ENCODE measurements at regions not wholly inside any gene's neighbourhood (a gene's known extent, or its start where the extent isn't known, plus 50 kb on each side); places are given as distances from the start of the nearest gene placed in this dataset.

DNA sequence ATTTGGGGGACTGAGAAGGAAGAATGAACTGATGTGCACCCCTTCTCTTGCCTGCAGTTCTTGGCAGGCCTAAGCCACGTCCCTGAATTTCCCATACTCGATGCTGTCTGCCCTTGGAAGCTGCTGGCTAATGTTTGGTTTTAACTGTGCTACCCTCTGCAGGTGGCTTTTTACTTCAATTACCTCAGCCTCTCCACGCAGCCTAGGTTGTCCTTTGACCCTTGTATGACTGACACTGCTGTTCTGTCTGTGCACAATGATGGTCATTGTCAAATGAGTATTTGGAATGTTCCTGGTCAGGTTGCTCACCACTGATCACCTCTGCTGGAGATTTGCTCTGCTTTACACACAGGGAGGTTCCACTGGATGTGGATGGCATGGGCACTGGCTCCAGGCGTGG, 137.1 kb downstream of the ZNF518B start:
- H3K4me3 ChIP-seq (ENCODE audit: low read length): no peak overlapping the region
- TF ChIP-seq, protein P1, sequence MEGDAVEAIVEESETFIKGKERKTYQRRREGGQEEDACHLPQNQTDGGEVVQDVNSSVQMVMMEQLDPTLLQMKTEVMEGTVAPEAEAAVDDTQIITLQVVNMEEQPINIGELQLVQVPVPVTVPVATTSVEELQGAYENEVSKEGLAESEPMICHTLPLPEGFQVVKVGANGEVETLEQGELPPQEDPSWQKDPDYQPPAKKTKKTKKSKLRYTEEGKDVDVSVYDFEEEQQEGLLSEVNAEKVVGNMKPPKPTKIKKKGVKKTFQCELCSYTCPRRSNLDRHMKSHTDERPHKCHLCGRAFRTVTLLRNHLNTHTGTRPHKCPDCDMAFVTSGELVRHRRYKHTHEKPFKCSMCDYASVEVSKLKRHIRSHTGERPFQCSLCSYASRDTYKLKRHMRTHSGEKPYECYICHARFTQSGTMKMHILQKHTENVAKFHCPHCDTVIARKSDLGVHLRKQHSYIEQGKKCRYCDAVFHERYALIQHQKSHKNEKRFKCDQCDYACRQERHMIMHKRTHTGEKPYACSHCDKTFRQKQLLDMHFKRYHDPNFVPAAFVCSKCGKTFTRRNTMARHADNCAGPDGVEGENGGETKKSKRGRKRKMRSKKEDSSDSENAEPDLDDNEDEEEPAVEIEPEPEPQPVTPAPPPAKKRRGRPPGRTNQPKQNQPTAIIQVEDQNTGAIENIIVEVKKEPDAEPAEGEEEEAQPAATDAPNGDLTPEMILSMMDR (conservative IDR thresholded peaks at IDR 0.05; ENCODE audit: low read depth, low read length): no peak
- no peak for DNase-seq (ENCODE audit: low read depth)

DNA sequence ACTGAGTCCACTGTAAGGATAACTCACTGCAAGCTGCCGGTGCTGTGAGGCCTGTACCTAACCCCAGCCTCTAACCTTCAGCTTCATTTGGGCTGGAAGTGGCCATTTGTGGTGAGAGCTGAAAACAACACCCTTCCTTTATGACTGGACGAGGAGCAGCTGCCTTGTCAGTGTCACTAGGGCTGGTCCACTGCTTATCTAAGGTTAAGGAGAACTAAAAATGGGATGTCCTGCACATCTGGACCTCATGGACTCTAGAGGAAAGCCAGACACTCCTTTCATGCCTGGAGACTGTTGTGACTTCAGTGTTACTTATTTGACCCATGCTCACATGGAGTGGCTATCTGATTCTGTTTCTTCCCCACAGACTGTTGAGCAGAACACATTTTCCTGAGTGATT, 139.9 kb downstream of the ZNF518B start:
- TF ChIP-seq, protein P1 (conservative IDR thresholded peaks at IDR 0.05; ENCODE audit: low read depth, low read length): no peak
- no peak for DNase-seq (ENCODE audit: low read depth)
- H3K4me3 ChIP-seq (ENCODE audit: low read length): no peak overlapping the region

DNA sequence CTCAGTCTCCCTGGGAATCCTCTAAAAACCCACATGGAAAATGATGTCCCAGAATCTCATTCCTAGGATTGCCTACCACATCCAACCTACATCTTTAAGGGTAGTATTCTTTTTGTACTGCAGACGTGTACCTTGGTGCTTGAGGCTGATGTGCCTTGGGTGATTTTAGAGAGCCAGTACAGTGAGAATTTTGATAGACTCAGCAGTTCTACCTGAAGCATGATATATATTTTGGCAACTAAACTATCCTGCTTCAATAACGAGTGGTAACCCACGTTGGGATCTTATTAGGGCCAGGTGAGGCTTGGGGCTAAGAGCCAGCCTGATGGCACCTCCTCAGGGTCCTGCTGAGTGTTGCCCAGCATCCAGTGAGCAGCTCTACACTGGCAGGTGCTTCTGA, 140.4 kb downstream of the ZNF518B start:
- no peak overlapping the region for H3K4me3 ChIP-seq (ENCODE audit: low read length)
- TF ChIP-seq, protein P1 (conservative IDR thresholded peaks at IDR 0.05; ENCODE audit: low read depth, low read length): no peak
- no peak for DNase-seq (ENCODE audit: low read depth)

DNA sequence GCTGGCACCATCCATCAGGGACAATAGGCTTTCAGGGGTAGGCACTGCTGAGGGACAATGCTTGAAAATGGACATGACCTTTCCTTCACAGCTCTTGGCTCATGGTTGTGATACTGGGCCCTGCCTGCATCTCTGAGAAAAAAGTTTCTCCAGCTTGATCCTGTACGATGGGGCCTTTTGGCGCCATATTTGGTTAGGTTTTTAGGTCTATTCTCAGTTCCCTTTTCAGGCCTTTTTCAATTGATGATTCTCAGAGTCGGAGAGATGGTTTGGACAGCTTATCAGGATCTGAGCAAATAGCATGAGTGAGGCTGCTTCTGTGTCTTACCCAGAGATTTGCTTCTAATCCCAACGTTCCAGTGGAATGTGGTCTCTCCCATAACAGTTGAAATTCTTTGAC, 141.6 kb downstream of the ZNF518B start:
- DNase-seq (ENCODE audit: low read depth): no peak
- H3K4me3 ChIP-seq (ENCODE audit: low read length): no peak overlapping the region
- TF ChIP-seq, protein P1 (conservative IDR thresholded peaks at IDR 0.05; ENCODE audit: low read depth, low read length): no peak

DNA sequence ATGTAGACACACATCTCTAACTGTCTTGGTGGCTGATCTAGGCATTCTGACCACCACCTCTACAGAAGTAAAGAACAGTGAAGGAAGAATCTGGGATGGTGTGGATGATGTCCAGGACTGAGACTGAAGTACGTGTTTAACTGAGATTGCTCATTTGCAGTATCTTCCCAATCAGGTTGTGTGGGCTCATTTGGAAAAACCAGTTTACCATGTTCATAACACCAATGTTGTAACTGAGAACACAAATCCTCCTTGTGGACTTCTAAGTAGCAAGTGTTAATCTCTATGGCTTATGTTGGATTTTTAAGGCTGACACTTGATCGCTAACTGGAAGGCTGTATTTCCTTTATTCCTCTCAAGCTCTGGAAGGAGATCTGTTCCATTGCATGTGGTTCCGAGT, 144.7 kb downstream of the ZNF518B start:
- H3K4me3 ChIP-seq (ENCODE audit: low read length): no peak overlapping the region
- TF ChIP-seq, protein P1 (conservative IDR thresholded peaks at IDR 0.05; ENCODE audit: low read depth, low read length): no peak
- DNase-seq (ENCODE audit: low read depth): no peak

DNA sequence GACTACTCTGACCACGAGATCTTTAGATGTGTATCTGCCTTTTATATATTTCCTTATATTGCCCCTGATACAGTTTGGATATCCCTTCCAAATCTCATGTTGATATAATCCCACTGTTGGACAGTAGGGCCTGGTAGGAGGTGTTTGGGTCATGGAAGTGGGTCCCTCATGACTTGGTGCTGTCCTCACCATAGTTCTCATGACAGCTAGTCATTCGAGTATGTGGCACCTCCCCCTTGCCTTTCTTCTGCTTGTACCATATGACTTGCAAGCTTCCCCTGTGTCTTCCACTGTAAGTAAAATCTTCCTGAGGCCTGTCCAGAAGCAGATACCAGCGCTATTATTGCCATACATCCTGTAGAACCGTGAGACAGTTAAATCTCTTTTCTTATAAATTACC, 145.3 kb downstream of the ZNF518B start:
- no peak overlapping the region for H3K4me3 ChIP-seq (ENCODE audit: low read length)
- TF ChIP-seq, protein P1 (conservative IDR thresholded peaks at IDR 0.05; ENCODE audit: low read depth, low read length): no peak
- DNase-seq (ENCODE audit: low read depth): no peak

DNA sequence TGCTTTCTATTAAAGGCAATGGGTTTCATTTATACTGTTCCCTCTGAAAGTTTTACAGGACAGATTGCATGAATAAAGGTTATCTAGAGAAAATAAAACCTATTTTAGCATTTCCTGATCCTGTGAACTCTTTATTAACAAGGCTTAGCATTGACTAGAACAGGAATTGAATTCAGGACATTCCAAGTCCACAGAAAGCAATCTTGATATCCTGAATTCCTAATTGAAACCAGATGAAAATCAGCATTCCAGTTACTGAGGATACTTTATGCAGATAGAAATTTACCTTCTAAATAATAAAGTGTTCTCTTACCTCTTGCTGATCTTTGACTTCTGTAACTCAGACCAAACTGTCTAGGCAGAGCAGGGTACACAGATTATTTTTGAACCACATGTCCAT, 151.4 kb downstream of the ZNF518B start:
- H3K4me3 ChIP-seq (ENCODE audit: low read length): no peak overlapping the region
- no peak for DNase-seq (ENCODE audit: low read depth)
- TF ChIP-seq, protein P1 (conservative IDR thresholded peaks at IDR 0.05; ENCODE audit: low read depth, low read length): no peak
